Mesothelial cell of epicardium (in vitro differentiated cells): ENCODE measurements at regions not wholly inside any gene's neighbourhood (a gene's known extent, or its start where the extent isn't known, plus 50 kb on each side); places are given as distances from the start of the nearest gene placed in this dataset.
"Not testable (repeated sequence)": the region's sequence is repeated elsewhere in the genome, so short reads cannot be mapped to it uniquely, and the experiment has no call there.

Experiments used
- DNase-seq, 2 experiments: peaks; one replicate each; pipeline ENCODE4 v3.0.0; 2021; ENCODE audit warnings: low spot score in 2 of 2; ENCODE audit not compliant: unreplicated experiment in 2 of 2
- H3K27ac Mint-ChIP-seq: 2 replicates; pipeline ENCODE4 v1.8.0; 2021; ENCODE audit warnings: mixed read lengths
- H3K27me3 Mint-ChIP-seq: 2 replicates; pipeline ENCODE4 v1.8.0; 2021; ENCODE audit warnings: low read depth, mixed read lengths
- H3K36me3 Mint-ChIP-seq: 2 replicates; pipeline ENCODE4 v1.8.0; 2021; ENCODE audit warnings: mixed read lengths
- H3K4me1 Mint-ChIP-seq: 2 replicates; pipeline ENCODE4 v1.8.0; 2021; ENCODE audit warnings: mixed read lengths
- H3K4me3 Mint-ChIP-seq: 2 replicates; pipeline ENCODE4 v1.8.0; 2021; ENCODE audit warnings: mild to moderate bottlenecking, moderate library complexity, mixed read lengths
- H3K9me3 Mint-ChIP-seq: 2 replicates; pipeline ENCODE4 v1.8.0; 2021; ENCODE audit warnings: mixed read lengths
- CTCF ChIP-seq: fragments of 200-600 bp; sonication (generic); IDR thresholded peaks from one replicate; pipeline ENCODE4 v1.5.0; 2021; ENCODE audit warnings: antibody characterized with exemption; ENCODE audit not compliant: unreplicated experiment

- not testable (repeated sequence) for H3K36me3 Mint-ChIP-seq, DNase-seq, H3K4me1 Mint-ChIP-seq, H3K4me3 Mint-ChIP-seq, H3K27ac Mint-ChIP-seq
- peaks cover 12% of the 10 kb centered on the region for H3K27me3 Mint-ChIP-seq
- peaks cover 11% of the 10 kb centered on the region for H3K9me3 Mint-ChIP-seq
These were observed 207.8 kb downstream of the USP6NL start for GRCh38 chr10:11403646-11404045.

GRCh38 chr10:11403116-11403515 is 208.3 kb downstream of the USP6NL start:
- Mint-ChIP-seq H3K4me3 (no peak overlapping the region), H3K9me3 (peaks cover 11% of the 10 kb centered on the region), H3K27ac (no peak overlapping the region), H3K27me3 (peaks cover 11% of the 10 kb centered on the region), H3K4me1 (no peaks in the 10 kb centered on the region), H3K36me3 (no peaks in the 10 kb centered on the region)
- no peak for DNase-seq
- TF ChIP-seq CTCF, result no peak

- H3K27ac Mint-ChIP-seq, result no peak overlapping the region
- TF ChIP-seq CTCF, result no peak
- H3K9me3 Mint-ChIP-seq, result peaks cover 8% of the 10 kb centered on the region
- no peak overlapping the region for H3K4me3 Mint-ChIP-seq
- no peaks in the 10 kb centered on the region for H3K4me1 Mint-ChIP-seq
- DNase-seq, result no peak
- no peaks in the 10 kb centered on the region for H3K36me3 Mint-ChIP-seq
- peaks cover 8% of the 10 kb centered on the region for H3K27me3 Mint-ChIP-seq
These were observed 209.1 kb downstream of the USP6NL start for GRCh38 chr10:11402392-11402791.

GRCh38 chr10:11401264-11402235 is 209.9 kb downstream of the USP6NL start:
- TF ChIP-seq CTCF, result no peak
- Mint-ChIP-seq H3K36me3 (no peaks in the 10 kb centered on the region), H3K9me3 (peaks cover 4% of the 10 kb centered on the region), H3K27ac (no peak overlapping the region), H3K4me1 (no peaks in the 10 kb centered on the region), H3K27me3 (peaks cover 3% of the 10 kb centered on the region), H3K4me3 (no peak overlapping the region)
- no peak for DNase-seq

GRCh38 chr10:11397980-11398580 is 213.4 kb downstream of the USP6NL start:
- no peak overlapping the region for H3K4me3 Mint-ChIP-seq
- no peak overlapping the region for H3K27ac Mint-ChIP-seq
- no peak for DNase-seq
- H3K36me3 Mint-ChIP-seq, result no peaks in the 10 kb centered on the region
- peaks cover 3% of the 10 kb centered on the region for H3K27me3 Mint-ChIP-seq
- H3K9me3 Mint-ChIP-seq, result peaks cover 2% of the 10 kb centered on the region
- TF ChIP-seq CTCF, result no peak
- peaks cover 4% of the 10 kb centered on the region for H3K4me1 Mint-ChIP-seq
